Muscle layer of duodenum (tissue), 2 donors: ENCODE measurements at regions not wholly inside any gene's neighbourhood (a gene's known extent, or its start where the extent isn't known, plus 50 kb on each side); places are given as distances from the start of the nearest gene placed in this dataset.

Experiments
- H3K27ac ChIP-seq: one replicate; pipeline ENCODE4 v1.7.0; 2013; ENCODE audit warnings: mild to moderate bottlenecking, low read length
- H3K27me3 ChIP-seq: one replicate; pipeline ENCODE4 v1.7.0; 2013; ENCODE audit warnings: low read depth, mild to moderate bottlenecking, control low read depth, low read length
- H3K36me3 ChIP-seq, 2 donors: one replicate each; pipeline ENCODE4 v1.7.0; 2013; ENCODE audit warnings: low read length in 2 of 2, control low read depth in 1 of 2, mild to moderate bottlenecking in 1 of 2; ENCODE audit not compliant: insufficient read depth in 2 of 2, control insufficient read depth in 1 of 2
- H3K4me1 ChIP-seq, 2 donors: one replicate each; pipeline ENCODE4 v1.7.0; 2013; ENCODE audit warnings: low read length in 2 of 2, mild to moderate bottlenecking in 2 of 2, control low read depth in 1 of 2, moderate library complexity in 1 of 2; ENCODE audit not compliant: insufficient read depth in 2 of 2, control insufficient read depth in 1 of 2
- H3K4me3 ChIP-seq, 2 donors: one replicate each; pipeline ENCODE4 v1.7.0; 2013; ENCODE audit warnings: low read length in 2 of 2, low read depth in 1 of 2, mild to moderate bottlenecking in 1 of 2
- H3K9me3 ChIP-seq, 2 donors: one replicate each; pipeline ENCODE4 v1.7.0; 2013; ENCODE audit warnings: low read length in 2 of 2, control low read depth in 1 of 2, mild to moderate bottlenecking in 1 of 2; ENCODE audit not compliant: control insufficient read depth in 1 of 2
- donor health status: healthy.

DNA sequence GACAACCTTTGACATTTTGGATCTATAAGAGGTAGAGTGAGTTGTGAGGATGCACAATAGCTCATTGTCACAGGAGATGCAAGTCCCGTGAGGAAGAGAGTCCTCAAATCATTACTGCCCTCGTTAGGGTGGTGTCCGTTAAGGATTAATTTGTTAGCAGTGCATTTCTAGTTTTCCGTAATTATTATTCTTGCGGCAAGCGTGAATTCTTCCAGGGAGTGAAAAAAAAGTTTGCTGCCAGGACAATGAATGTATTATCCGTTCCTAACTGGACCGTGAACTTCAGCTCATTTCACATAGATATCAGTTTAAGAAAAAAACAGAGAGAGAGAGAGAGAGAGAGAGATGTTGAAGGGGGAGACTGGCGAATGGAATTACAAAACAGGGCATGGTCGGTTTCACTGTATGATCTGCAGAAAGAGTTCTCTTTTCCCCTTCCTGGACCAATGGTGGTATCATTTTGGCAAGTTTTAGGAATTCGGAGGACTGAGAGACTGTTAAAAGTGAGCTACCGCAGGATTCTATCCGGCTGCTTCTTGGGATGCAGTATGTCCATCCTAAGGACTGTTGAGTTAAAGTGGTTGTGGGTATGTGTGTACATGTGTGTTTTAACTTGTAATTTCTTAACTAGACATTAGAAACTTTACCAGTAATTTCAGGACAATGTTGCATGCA lies 216.0 kb upstream of the NFIA start:
- Histone ChIP-seq H3K36me3 (no peaks in the 10 kb centered on the region), H3K27ac (no peak overlapping the region), H3K27me3 (no peaks in the 10 kb centered on the region), H3K4me1 (no peaks in the 10 kb centered on the region), H3K4me3 (no peak overlapping the region), H3K9me3 (no peaks in the 10 kb centered on the region)

DNA sequence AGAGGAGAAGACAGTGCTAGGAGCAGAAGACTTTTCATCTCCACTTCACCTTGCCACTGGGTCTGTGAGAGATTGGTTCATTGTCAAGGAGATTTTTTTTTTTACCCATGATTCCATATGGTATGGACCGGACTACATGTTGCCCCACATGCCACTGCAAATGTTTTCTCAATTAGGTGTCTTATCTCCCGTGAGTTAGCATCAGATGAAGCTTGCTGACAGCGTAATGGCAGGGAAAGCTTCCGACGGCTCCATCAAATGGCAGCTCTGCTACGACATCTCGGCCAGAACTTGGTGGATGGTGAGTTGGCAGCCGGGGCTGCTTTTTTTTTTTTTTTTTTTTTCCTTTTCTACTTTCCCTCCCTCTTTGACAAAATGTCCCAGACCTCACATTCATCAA lies 217.2 kb upstream of the NFIA start:
- no peaks in the 10 kb centered on the region for H3K9me3 ChIP-seq
- no peaks in the 10 kb centered on the region for H3K36me3 ChIP-seq
- no peak overlapping the region for H3K27ac ChIP-seq
- H3K27me3 ChIP-seq = no peaks in the 10 kb centered on the region
- H3K4me3 ChIP-seq = no peak overlapping the region
- no peaks in the 10 kb centered on the region for H3K4me1 ChIP-seq

DNA sequence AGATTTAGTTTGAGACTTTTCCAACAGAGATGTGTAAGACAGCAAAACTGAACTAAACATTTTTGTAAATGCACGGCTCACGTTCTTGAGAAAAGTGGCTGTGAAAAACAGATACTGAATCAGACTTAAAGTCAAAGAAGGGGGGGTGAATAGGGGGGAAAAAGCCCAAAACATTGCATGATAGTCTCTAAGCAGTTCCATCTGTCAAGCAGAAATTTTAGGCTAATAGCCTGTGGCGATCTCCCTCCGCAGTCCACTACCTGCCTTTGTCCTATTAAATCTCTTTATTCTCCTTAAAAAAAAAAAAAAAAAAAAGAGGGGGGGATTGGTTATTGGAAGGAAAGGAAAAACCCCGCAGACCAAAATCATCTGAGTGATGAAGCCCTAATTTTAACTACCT lies 217.6 kb upstream of the NFIA start:
- Histone ChIP-seq H3K4me1 (no peaks in the 10 kb centered on the region), H3K36me3 (no peaks in the 10 kb centered on the region), H3K4me3 (no peak overlapping the region), H3K9me3 (no peaks in the 10 kb centered on the region), H3K27ac (no peak overlapping the region), H3K27me3 (no peaks in the 10 kb centered on the region)

DNA sequence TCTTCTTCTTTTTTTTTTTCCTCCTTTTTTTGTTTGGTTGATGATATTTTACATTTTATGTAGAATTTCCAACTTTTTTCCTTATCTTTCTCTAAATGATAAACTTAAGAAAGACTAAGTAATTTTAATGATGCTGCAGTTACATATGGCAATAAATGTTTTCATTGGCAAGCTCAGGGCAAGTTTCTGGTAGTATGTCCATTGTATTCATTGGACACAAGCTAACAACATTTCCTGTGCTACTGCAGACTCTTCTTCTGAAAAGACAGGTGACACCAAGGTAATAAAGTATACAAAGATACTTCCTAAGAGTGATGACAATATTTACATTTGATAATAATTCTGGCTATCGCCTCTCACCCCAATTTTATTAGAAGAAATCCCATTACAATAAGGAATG lies 219.2 kb upstream of the NFIA start:
- H3K4me1 ChIP-seq = no peaks in the 10 kb centered on the region
- no peaks in the 10 kb centered on the region for H3K36me3 ChIP-seq
- no peaks in the 10 kb centered on the region for H3K9me3 ChIP-seq
- no peak overlapping the region for H3K4me3 ChIP-seq
- H3K27me3 ChIP-seq = no peaks in the 10 kb centered on the region
- H3K27ac ChIP-seq = no peak overlapping the region

DNA sequence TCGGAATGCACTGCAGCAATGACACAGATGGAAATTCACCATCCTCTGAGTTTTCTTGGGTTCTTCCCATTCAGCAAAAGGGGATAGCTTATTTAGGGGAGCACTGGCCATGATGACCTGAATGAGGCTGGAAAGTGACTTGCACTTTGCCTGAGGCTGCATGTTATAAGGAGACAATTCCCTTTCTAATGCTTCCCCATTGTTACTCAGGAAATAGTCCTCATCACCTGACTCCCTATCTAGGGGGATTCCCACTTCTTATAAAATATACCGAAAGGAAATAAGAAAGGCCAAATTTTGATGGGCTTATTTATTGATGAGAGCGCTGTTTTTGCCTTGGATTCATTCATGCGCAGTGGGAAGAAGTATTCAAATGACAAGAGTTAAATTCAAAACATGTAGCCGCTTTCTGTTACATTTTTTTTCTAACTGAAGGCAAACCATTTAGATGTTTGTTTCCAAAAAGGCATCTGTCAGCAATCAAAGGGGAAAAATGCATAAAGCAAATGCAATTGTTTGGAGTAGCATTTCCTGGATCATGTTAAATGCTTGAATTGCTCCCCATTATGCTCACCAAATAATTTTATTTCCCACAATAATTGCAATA lies 220.3 kb upstream of the NFIA start:
- H3K4me3 ChIP-seq = no peak overlapping the region
- no peak overlapping the region for H3K27ac ChIP-seq
- H3K36me3 ChIP-seq = no peaks in the 10 kb centered on the region
- no peaks in the 10 kb centered on the region for H3K4me1 ChIP-seq
- no peaks in the 10 kb centered on the region for H3K9me3 ChIP-seq
- H3K27me3 ChIP-seq = no peaks in the 10 kb centered on the region

DNA sequence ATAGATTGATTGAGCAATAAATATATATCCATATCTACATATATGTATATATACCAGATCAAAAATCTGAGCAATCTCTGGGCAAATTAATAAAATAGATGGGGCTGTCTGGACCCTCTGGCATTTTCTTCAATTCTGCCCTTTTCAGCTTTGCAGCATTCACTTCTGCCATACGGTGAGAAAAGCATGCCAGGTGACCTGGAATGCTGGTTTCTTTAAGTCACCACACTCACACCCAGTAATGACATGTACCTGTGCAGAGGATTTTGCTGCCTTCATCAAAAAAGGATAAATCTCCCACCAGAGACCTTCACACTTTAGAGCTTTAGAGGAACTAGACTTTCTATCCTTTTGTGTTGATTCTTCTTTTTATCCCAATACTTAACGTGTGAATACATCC lies 223.2 kb upstream of the NFIA start:
- Histone ChIP-seq H3K9me3 (no peaks in the 10 kb centered on the region), H3K27me3 (no peaks in the 10 kb centered on the region), H3K27ac (no peak overlapping the region), H3K4me1 (no peaks in the 10 kb centered on the region), H3K4me3 (no peak overlapping the region), H3K36me3 (no peaks in the 10 kb centered on the region)

DNA sequence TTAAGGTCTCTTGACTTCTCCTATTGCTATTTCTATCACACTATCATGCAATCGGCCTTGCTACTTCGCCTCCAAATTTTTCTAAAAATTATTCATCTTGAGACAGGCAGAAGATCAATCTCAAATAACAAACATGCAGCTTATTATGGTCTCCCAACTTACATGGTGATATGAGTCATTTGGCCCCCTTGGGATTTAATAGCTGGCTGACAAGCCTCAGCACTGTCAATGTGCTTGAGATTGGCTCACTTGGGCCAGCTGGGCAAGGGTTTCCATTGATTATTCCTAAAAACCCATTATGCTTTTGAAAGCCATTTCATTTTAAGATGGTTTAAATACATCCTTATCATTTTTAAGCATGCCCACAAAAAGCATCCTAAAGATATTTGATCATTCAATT lies 224.5 kb upstream of the NFIA start:
- no peaks in the 10 kb centered on the region for H3K27me3 ChIP-seq
- H3K4me1 ChIP-seq = no peaks in the 10 kb centered on the region
- H3K4me3 ChIP-seq = no peak overlapping the region
- no peak overlapping the region for H3K27ac ChIP-seq
- no peaks in the 10 kb centered on the region for H3K36me3 ChIP-seq
- no peaks in the 10 kb centered on the region for H3K9me3 ChIP-seq

DNA sequence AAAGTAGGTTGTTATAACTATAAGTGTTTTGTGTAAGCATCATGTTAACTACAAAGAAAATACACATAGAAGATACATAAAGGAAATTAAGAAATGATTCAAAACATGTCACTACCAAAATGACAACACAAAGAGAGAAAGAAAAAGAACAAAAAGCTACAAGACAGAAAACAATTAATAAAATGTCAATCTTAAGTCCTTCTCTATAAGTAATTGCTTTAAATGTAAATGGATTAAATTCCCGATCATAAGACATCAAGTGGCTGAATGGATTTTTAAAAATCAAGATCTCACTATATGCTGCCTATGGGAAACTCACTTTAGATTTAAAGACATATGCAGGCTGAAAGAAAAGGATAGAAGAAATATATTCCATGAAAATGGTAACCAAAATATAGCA lies 232.3 kb upstream of the NFIA start:
- Histone ChIP-seq H3K27me3 (no peaks in the 10 kb centered on the region), H3K4me3 (no peak overlapping the region), H3K27ac (no peak overlapping the region), H3K9me3 (peaks cover 0 to 2% of the 10 kb centered on the region in 2 donors), H3K4me1 (no peaks in the 10 kb centered on the region), H3K36me3 (no peaks in the 10 kb centered on the region)

DNA sequence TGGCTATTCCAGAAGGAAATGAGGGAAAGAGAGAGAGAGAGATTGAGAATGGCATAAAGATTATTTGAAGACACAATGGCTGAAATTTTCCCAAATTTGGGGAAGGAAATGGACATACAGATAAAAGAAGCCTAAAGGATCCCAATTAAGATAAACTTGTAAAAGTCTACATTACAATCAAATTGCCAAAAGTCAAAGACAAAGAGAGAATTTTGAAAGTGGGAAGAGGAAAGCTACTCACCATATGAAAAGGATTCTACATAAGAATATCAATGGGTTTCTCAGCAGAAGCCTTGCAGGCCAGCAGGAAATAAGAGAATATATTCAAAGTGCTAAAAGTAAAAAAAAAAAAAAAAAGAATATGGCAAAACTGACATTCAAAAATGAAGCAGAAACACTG lies 233.0 kb upstream of the NFIA start:
- H3K9me3 ChIP-seq = peaks cover 0 to 2% of the 10 kb centered on the region in 2 donors
- no peaks in the 10 kb centered on the region for H3K4me1 ChIP-seq
- H3K27ac ChIP-seq = no peak overlapping the region
- no peaks in the 10 kb centered on the region for H3K36me3 ChIP-seq
- no peaks in the 10 kb centered on the region for H3K27me3 ChIP-seq
- H3K4me3 ChIP-seq = no peak overlapping the region

DNA sequence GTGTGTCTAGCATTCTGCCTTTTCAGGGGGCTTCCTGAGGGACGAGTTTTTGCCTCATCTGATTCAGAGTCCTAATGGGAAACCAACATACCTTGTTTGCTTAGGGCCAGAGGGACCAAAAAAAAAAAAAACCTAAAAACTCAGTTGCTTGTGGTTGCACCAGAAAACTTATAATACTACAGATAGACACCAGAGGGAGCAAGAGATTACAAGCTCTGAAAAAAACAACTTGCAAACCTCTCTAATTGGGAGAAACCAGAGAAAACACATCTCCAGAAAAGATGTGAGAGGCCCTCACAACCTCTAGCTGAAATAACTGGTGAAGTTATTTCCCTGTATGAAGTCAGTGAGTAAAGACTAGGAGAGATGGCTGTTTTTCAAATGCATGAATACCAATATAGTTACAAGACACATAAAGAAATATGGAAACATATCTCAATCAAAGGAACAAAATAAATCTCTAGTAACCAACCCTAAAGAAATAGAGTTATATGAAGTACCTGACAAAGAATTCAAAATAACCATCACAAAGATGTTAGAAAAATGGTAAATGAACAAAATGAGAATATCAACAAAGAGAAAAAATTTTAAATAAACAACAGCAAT lies 233.7 kb upstream of the NFIA start:
- H3K27me3 ChIP-seq = no peaks in the 10 kb centered on the region
- H3K36me3 ChIP-seq = no peaks in the 10 kb centered on the region
- H3K27ac ChIP-seq = no peak overlapping the region
- H3K9me3 ChIP-seq = peaks cover 0 to 2% of the 10 kb centered on the region in 2 donors
- no peak overlapping the region for H3K4me3 ChIP-seq
- no peaks in the 10 kb centered on the region for H3K4me1 ChIP-seq

DNA sequence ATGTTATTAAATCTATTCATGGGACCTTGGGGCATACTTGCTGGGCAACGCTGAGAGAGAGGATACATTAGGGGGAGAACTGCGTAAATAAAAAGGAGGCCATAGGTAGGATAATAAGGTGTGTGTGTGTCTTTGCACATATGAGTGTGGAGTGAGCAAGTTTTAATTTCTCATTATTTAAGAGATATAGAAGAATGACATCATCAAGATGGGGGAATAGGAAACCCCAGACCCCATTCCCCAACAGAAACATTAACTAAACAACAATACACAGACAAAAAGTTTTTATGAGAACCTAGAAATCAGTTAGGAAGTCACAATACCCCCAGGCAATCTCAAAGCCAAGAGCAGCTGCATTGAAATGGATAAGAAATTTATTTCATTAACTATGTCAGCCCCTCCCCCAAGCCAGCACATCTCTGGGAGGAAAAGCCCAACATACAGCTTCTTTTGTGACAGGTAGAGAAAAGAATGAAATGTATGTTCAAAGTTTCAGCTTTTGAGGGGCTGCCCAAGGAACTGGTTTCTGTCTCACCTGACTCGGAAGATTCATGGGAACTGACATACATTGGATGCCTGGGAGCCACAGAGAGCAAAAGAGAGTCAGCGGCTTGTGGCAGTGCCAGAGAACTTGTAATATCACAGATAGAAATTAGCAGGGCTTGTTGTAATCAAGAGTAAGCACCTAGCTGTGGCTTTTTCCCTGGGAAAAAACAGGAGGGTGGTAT lies 234.3 kb upstream of the NFIA start:
- Histone ChIP-seq H3K9me3 (peaks cover 0 to 2% of the 10 kb centered on the region in 2 donors), H3K4me3 (no peak overlapping the region), H3K4me1 (no peaks in the 10 kb centered on the region), H3K36me3 (no peaks in the 10 kb centered on the region), H3K27me3 (no peaks in the 10 kb centered on the region), H3K27ac (no peak overlapping the region)
